H9 (cell line): ENCODE measurements at regions not wholly inside any gene's neighbourhood (a gene's known extent, or its start where the extent isn't known, plus 50 kb on each side); places are given as distances from the start of the nearest gene placed in this dataset.

Source experiments
- DNase-seq: peaks from one replicate; pipeline ENCODE4 v3.0.0-alpha.2; 2017
- H2AFZ ChIP-seq: one replicate; pipeline ENCODE4 v1.6.1; 2013; ENCODE audit warnings: mild to moderate bottlenecking, low read length, control low read depth, moderate library complexity
- H2AK5ac ChIP-seq: 2 replicates; pipeline ENCODE4 v1.6.1; 2013; ENCODE audit warnings: low read length, control low read depth, mixed read lengths; ENCODE audit not compliant: insufficient read length
- H2BK120ac ChIP-seq: one replicate; pipeline ENCODE4 v1.6.1; 2013; ENCODE audit warnings: low read depth, mild to moderate bottlenecking, low read length, control low read depth, inconsistent platforms; ENCODE audit not compliant: poor library complexity, severe bottlenecking
- H2BK12ac ChIP-seq: 2 replicates; pipeline ENCODE4 v1.6.1; 2013; ENCODE audit warnings: low read length, control low read depth, mixed read lengths, low read depth; ENCODE audit not compliant: insufficient read length
- H2BK15ac ChIP-seq: 2 replicates; pipeline ENCODE4 v1.6.1; 2013; ENCODE audit warnings: low read depth, low read length, control low read depth
- H2BK20ac ChIP-seq: one replicate; pipeline ENCODE4 v1.6.1; 2013; ENCODE audit warnings: low read depth, mild to moderate bottlenecking, low read length, control low read depth, inconsistent platforms; ENCODE audit not compliant: poor library complexity, severe bottlenecking
- H2BK5ac ChIP-seq: 2 replicates; pipeline ENCODE4 v1.6.1; 2013; ENCODE audit warnings: low read length, control low read depth, mixed read lengths; ENCODE audit not compliant: insufficient read length
- H3K14ac ChIP-seq: 2 replicates; pipeline ENCODE4 v1.6.1; 2013; ENCODE audit warnings: low read length, control low read depth; ENCODE audit not compliant: insufficient read depth
- H3K18ac ChIP-seq: 2 replicates; pipeline ENCODE4 v1.6.1; 2013; ENCODE audit warnings: low read depth, mild to moderate bottlenecking, mixed read lengths, low read length, control low read depth; ENCODE audit not compliant: insufficient read length
- H3K23ac ChIP-seq: 2 replicates; pipeline ENCODE4 v1.6.1; 2013; ENCODE audit warnings: low read length, control low read depth, mixed read lengths, low read depth; ENCODE audit not compliant: insufficient read length
- H3K23me2 ChIP-seq: 2 replicates; pipeline ENCODE4 v1.6.1; 2013; ENCODE audit warnings: low read depth, mild to moderate bottlenecking, mixed read lengths, low read length, control low read depth; ENCODE audit not compliant: insufficient read length, poor library complexity, severe bottlenecking
- H3K27ac ChIP-seq: 2 replicates; pipeline ENCODE4 v1.5.1; 2013; ENCODE audit warnings: low read length, control low read depth, mixed read lengths, low read depth; ENCODE audit not compliant: insufficient read length
- H3K27me3 ChIP-seq: 2 replicates; pipeline ENCODE4 v1.6.1; 2013; ENCODE audit warnings: low read length, control low read depth, inconsistent platforms; ENCODE audit not compliant: insufficient read depth
- H3K4ac ChIP-seq: 2 replicates; pipeline ENCODE4 v1.6.1; 2013; ENCODE audit warnings: low read depth, mild to moderate bottlenecking, control low read depth, inconsistent platforms, low read length, moderate library complexity
- H3K4me1 ChIP-seq: 2 replicates; pipeline ENCODE4 v1.6.1; 2013; ENCODE audit warnings: low read length, control low read depth, inconsistent platforms; ENCODE audit not compliant: insufficient read depth
- H3K4me2 ChIP-seq: 2 replicates; pipeline ENCODE4 v1.6.1; 2013; ENCODE audit warnings: low read length, control low read depth, mixed read lengths; ENCODE audit not compliant: insufficient read length, insufficient read depth
- H3K56ac ChIP-seq: 2 replicates; pipeline ENCODE4 v1.6.1; 2013; ENCODE audit warnings: low read depth, mild to moderate bottlenecking, mixed read lengths, low read length, control low read depth; ENCODE audit not compliant: insufficient read length
- H3K79me1 ChIP-seq: 2 replicates; pipeline ENCODE4 v1.6.1; 2013; ENCODE audit warnings: low read depth, mild to moderate bottlenecking, moderate library complexity, low read length, control low read depth, inconsistent platforms; ENCODE audit not compliant: insufficient read depth, poor library complexity, severe bottlenecking
- H3K79me2 ChIP-seq: 2 replicates; pipeline ENCODE4 v1.6.1; 2013; ENCODE audit warnings: low read length, control low read depth, inconsistent platforms; ENCODE audit not compliant: insufficient read depth
- H3K9ac ChIP-seq: 2 replicates; pipeline ENCODE4 v1.6.1; 2013; ENCODE audit warnings: low read length, control low read depth, mixed read lengths; ENCODE audit not compliant: insufficient read length; ENCODE audit errors: extremely low read depth
- H3K9me3 ChIP-seq: one replicate; pipeline ENCODE4 v1.6.1; 2013; ENCODE audit warnings: low read depth, low read length, inconsistent platforms; ENCODE audit not compliant: control insufficient read depth
- H3T11ph ChIP-seq: one replicate; pipeline ENCODE4 v1.6.1; 2013; ENCODE audit warnings: mild to moderate bottlenecking, low read length, control low read depth, inconsistent platforms
- H4K20me1 ChIP-seq: one replicate; pipeline ENCODE4 v1.6.1; 2013; ENCODE audit not compliant: control insufficient read depth, insufficient read length, insufficient read depth
- H4K5ac ChIP-seq: 2 replicates; pipeline ENCODE4 v1.6.1; 2013; ENCODE audit warnings: low read depth, mild to moderate bottlenecking, mixed read lengths, low read length, control low read depth; ENCODE audit not compliant: insufficient read length
- H4K8ac ChIP-seq: replicated peaks from 2 replicates; pipeline ENCODE4 v1.6.1; 2013; ENCODE audit warnings: low read length, control low read depth, mixed read lengths, low read depth; ENCODE audit not compliant: insufficient read length
- H4K91ac ChIP-seq: 2 replicates; pipeline ENCODE4 v1.6.1; 2013; ENCODE audit warnings: low read depth, mild to moderate bottlenecking, moderate library complexity, mixed read lengths, low read length, control low read depth; ENCODE audit not compliant: insufficient read length
- H3K27ac Mint-ChIP-seq, 3 experiments: 2 replicates in 2 of 3; 3 replicates in 1 of 3; pipeline ENCODE4 v1.8.0; 2020 to 2021; ENCODE audit warnings: mixed read lengths in 3 of 3, mild to moderate bottlenecking in 1 of 3, moderate library complexity in 1 of 3
- H3K27me3 Mint-ChIP-seq: 2 replicates; pipeline ENCODE4 v1.8.0; 2021; ENCODE audit warnings: low read depth, mild to moderate bottlenecking, moderate library complexity, mixed read lengths
- H3K36me3 Mint-ChIP-seq, 3 experiments: 2 replicates in 2 of 3; 3 replicates in 1 of 3; pipeline ENCODE4 v1.8.0; 2020 to 2021; ENCODE audit warnings: low read depth in 3 of 3, mixed read lengths in 3 of 3; ENCODE audit not compliant: insufficient read depth in 1 of 3
- H3K4me1 Mint-ChIP-seq, 2 experiments: 2 replicates each; pipeline ENCODE4 v1.8.0; 2020; ENCODE audit warnings: mixed read lengths in 2 of 2
- H3K4me3 Mint-ChIP-seq, 2 experiments: 2 replicates in 1 of 2; 3 replicates in 1 of 2; pipeline ENCODE4 v1.8.0; 2020 to 2021; ENCODE audit warnings: mild to moderate bottlenecking in 2 of 2, mixed read lengths in 2 of 2, moderate library complexity in 1 of 2
- H3K9me3 Mint-ChIP-seq, 2 experiments: 2 replicates in 1 of 2; 3 replicates in 1 of 2; pipeline ENCODE4 v1.8.0; 2020; ENCODE audit warnings: mild to moderate bottlenecking in 2 of 2, mixed read lengths in 2 of 2, moderate library complexity in 1 of 2
- CTCF ChIP-seq: fragments of 200-600 bp; sonication (generic); conservative IDR thresholded peaks from 3 replicates; pipeline ENCODE4 v1.8.0; 2021; ENCODE audit warnings: antibody characterized with exemption, mild to moderate bottlenecking
- WGBS: extraction: QIAGEN DNeasy Blood & Tissue Kit; methylation state at CpG from one replicate; pipeline ENCODE4 v1.1.7; 2013; ENCODE audit warnings: missing lambda C conversion rate, low lambda C conversion rate, mixed read lengths; ENCODE audit not compliant: insufficient read length; ENCODE audit errors: extremely low coverage; 5-methylcytosine and 5-hydroxymethylcytosine counted together

GRCh38 chr3:154794391-154794790 is 285.7 kb upstream of the MME start:
- Histone ChIP-seq H3K18ac (no peak overlapping the region), H3K79me1 (no peaks in the 10 kb centered on the region), H3K27ac (no peak overlapping the region), H2AK5ac (no peak overlapping the region), H3K4me1 (no peaks in the 10 kb centered on the region), H3K9ac (no peak overlapping the region), H4K91ac (no peak overlapping the region), H4K8ac (no peak overlapping the region), H2AFZ (no peak overlapping the region), H3K79me2 (no peaks in the 10 kb centered on the region), H4K20me1 (no peaks in the 10 kb centered on the region), H2BK12ac (no peak overlapping the region), H3K23ac (no peak overlapping the region), H3K14ac (no peak overlapping the region), H2BK20ac (no peak overlapping the region), H2BK15ac (no peak overlapping the region), H4K5ac (no peak overlapping the region), H2BK120ac (no peak overlapping the region), H3K4ac (no peak overlapping the region), H3K9me3 (no peaks in the 10 kb centered on the region), H3K23me2 (no peaks in the 10 kb centered on the region), H3T11ph (no peak overlapping the region), H2BK5ac (no peak overlapping the region), H3K56ac (no peak overlapping the region), H3K27me3 (no peaks in the 10 kb centered on the region), H3K4me2 (no peak overlapping the region)
- Mint-ChIP-seq H3K27ac (no peak overlapping the region), H3K4me1 (0 out of 4 replicates have a peak, but pooled peaks cover 0 to 3% of the 10 kb centered on the region in 2 experiments), H3K9me3 (no peaks in the 10 kb centered on the region), H3K36me3 (no peaks in the 10 kb centered on the region), H3K4me3 (no peak overlapping the region), H3K27me3 (no peaks in the 10 kb centered on the region)
- WGBS: no CpG with 5 or more reads among the region's 1 CpG
- no peak for TF ChIP-seq CTCF
- DNase-seq: no peak
